OCI-LY7 (cell line): ENCODE measurements at regions not wholly inside any gene's neighbourhood (a gene's known extent, or its start where the extent isn't known, plus 50 kb on each side); places are given as distances from the start of the nearest gene placed in this dataset.

Experiments used
- BruUV-seq: library from RNA; stranded (reverse); fragments of 400-500 nt; replicated peaks from 2 replicates; lab custom pipeline; 2021; lab: Mats Ljungman, UMichigan
- CTCF ChIA-PET: fragments of 300-600 bp; sonication (Branson Sonifier 250); formaldehyde crosslinking; loops from one replicate; lab custom pipeline; 2022; ENCODE audit warnings: antibody characterized with exemption; ENCODE audit not compliant: unreplicated experiment; lab: Charles Lee
- POLR2A ChIA-PET: fragments of 300-600 bp; sonication (Branson Sonifier 250); formaldehyde crosslinking; loops from one replicate; lab custom pipeline; 2022; ENCODE audit warnings: antibody characterized with exemption; lab: Charles Lee
- DNase-seq: peaks from one replicate; pipeline ENCODE4 v3.0.0-alpha.2; 2015; ENCODE audit warnings: low spot score
- H2AFZ ChIP-seq: fragments of 200-600 bp; sonication (generic), shearing (Covaris generic); 2 replicates; pipeline ENCODE4 v1.6.1; 2014; ENCODE audit warnings: mild to moderate bottlenecking, antibody characterized with exemption, low read length, moderate library complexity
- H3K27ac ChIP-seq: fragments of 200-600 bp; sonication (generic); 2 replicates; pipeline ENCODE4 v1.5.1; 2014; ENCODE audit warnings: mixed run types, low read depth, mild to moderate bottlenecking, moderate library complexity, low read length, inconsistent platforms; ENCODE audit not compliant: poor library complexity, severe bottlenecking
- H3K36me3 ChIP-seq: fragments of 200-600 bp; sonication (generic); 2 replicates; pipeline ENCODE4 v1.6.1; 2014; ENCODE audit warnings: mild to moderate bottlenecking, antibody characterized with exemption, low read length, moderate library complexity, mixed read lengths; ENCODE audit not compliant: insufficient read depth
- H3K4me1 ChIP-seq: fragments of 200-600 bp; sonication (generic); 2 replicates; pipeline ENCODE4 v1.5.1; 2014; ENCODE audit warnings: mild to moderate bottlenecking, low read length; ENCODE audit not compliant: insufficient read depth, poor library complexity, severe bottlenecking
- H3K4me2 ChIP-seq: fragments of 200-600 bp; sonication (generic); 2 replicates; pipeline ENCODE4 v1.6.1; 2014; ENCODE audit warnings: mild to moderate bottlenecking, low read length
- H3K4me3 ChIP-seq: fragments of 200-600 bp; sonication (generic); 2 replicates; pipeline ENCODE4 v1.5.1; 2014; ENCODE audit warnings: mild to moderate bottlenecking, low read depth, low read length; ENCODE audit not compliant: poor library complexity, severe bottlenecking
- H3K79me2 ChIP-seq: fragments of 200-600 bp; sonication (generic); 2 replicates; pipeline ENCODE4 v1.6.1; 2016; ENCODE audit warnings: low read depth, mild to moderate bottlenecking, low read length, moderate library complexity, mixed read lengths; ENCODE audit not compliant: insufficient read depth
- H3K9me2 ChIP-seq: fragments of 200-600 bp; sonication (generic); 2 replicates; pipeline ENCODE4 v1.6.1; 2016; ENCODE audit warnings: mild to moderate bottlenecking, low read length, mixed read lengths; ENCODE audit not compliant: insufficient read depth
- H3K9me3 ChIP-seq: fragments of 200-600 bp; sonication (generic); 2 replicates; pipeline ENCODE4 v1.6.1; 2014; ENCODE audit warnings: mild to moderate bottlenecking, mixed run types, low read length, mixed read lengths
- H4K20me1 ChIP-seq: fragments of 200-600 bp; sonication (generic); 2 replicates; pipeline ENCODE4 v1.6.1; 2014; ENCODE audit warnings: mild to moderate bottlenecking, antibody characterized with exemption, low read length, moderate library complexity, mixed read lengths; ENCODE audit not compliant: insufficient read depth
- CTCF ChIP-seq: fragments of 200-600 bp; sonication (generic); conservative IDR thresholded peaks from 2 replicates; pipeline ENCODE4 v1.5.1; 2014; ENCODE audit warnings: mild to moderate bottlenecking, antibody characterized with exemption, low read length, moderate library complexity, mixed read lengths
- EZH2phosphoT487 ChIP-seq: fragments of 200-600 bp; sonication (generic); IDR thresholded peaks from 2 replicates; pipeline ENCODE4 v1.6.1; 2018; ENCODE audit warnings: low read depth, borderline replicate concordance, mild to moderate bottlenecking, mixed run types, antibody characterized with exemption, low read length, moderate library complexity, mixed read lengths
- intact Hi-C: fragments of 100-400 bp; cut with micrococcal nuclease; formaldehyde crosslinking; loops from one replicate; pipeline ENCODE4 v1.10.0; 2022; ENCODE audit not compliant: unreplicated experiment

- no peaks in the 10 kb centered on the region for H3K79me2 ChIP-seq
- no peak overlapping the region for H3K4me2 ChIP-seq
- no peaks in the 10 kb centered on the region for H4K20me1 ChIP-seq
- H3K9me2 ChIP-seq, result no peaks in the 10 kb centered on the region
- no peaks in the 10 kb centered on the region for H3K36me3 ChIP-seq
- no peak overlapping the region for H3K27ac ChIP-seq
- POLR2A ChIA-PET, result no interaction called here
- no peaks in the 10 kb centered on the region for H3K4me1 ChIP-seq
- H2AFZ ChIP-seq, result no peak overlapping the region
- no peak overlapping the region for H3K4me3 ChIP-seq
- no peak for DNase-seq
- no TSS peak for BruUV-seq
- CTCF ChIA-PET, result no interaction called here
- no peaks in the 10 kb centered on the region for H3K9me3 ChIP-seq
- TF ChIP-seq CTCF (no peak), EZH2phosphoT487 (no peak)
- intact Hi-C loops, result no loop called here
Measured at GRCh38 chr9:31574006-31574765, 810.3 kb upstream of the ACO1 start.

GRCh38 chr9:31582071-31582470 is 802.4 kb upstream of the ACO1 start:
- H3K4me3 ChIP-seq, result no peak overlapping the region
- POLR2A ChIA-PET, result interaction anchor here (1.3 kb wide), 1 partner anchor 13 kb away, joined by 3 read pairs; no protein-coding TSS in a partner anchor
- H4K20me1 ChIP-seq, result no peaks in the 10 kb centered on the region
- no peak for DNase-seq
- no peaks in the 10 kb centered on the region for H3K9me2 ChIP-seq
- no peak for TF ChIP-seq CTCF
- TF ChIP-seq EZH2phosphoT487, result no peak
- H3K4me1 ChIP-seq, result no peaks in the 10 kb centered on the region
- H3K36me3 ChIP-seq, result no peaks in the 10 kb centered on the region
- H3K4me2 ChIP-seq, result no peak overlapping the region
- no peak overlapping the region for H2AFZ ChIP-seq
- no peak overlapping the region for H3K27ac ChIP-seq
- intact Hi-C loops, result no loop called here
- BruUV-seq, result no TSS peak
- H3K9me3 ChIP-seq, result no peaks in the 10 kb centered on the region
- no peaks in the 10 kb centered on the region for H3K79me2 ChIP-seq
- CTCF ChIA-PET, result no interaction called here

GRCh38 chr9:31582561-31582960 is 801.9 kb upstream of the ACO1 start:
- intact Hi-C loops, result no loop called here
- Histone ChIP-seq H3K79me2 (no peaks in the 10 kb centered on the region), H2AFZ (no peak overlapping the region), H3K27ac (no peak overlapping the region), H3K9me3 (no peaks in the 10 kb centered on the region), H3K36me3 (no peaks in the 10 kb centered on the region), H3K9me2 (no peaks in the 10 kb centered on the region), H4K20me1 (no peaks in the 10 kb centered on the region), H3K4me3 (no peak overlapping the region), H3K4me2 (no peak overlapping the region), H3K4me1 (no peaks in the 10 kb centered on the region)
- ChIA-PET CTCF (no interaction called here), POLR2A (interaction anchor here (1.3 kb wide), 1 partner anchor 12 kb away, joined by 3 read pairs; no protein-coding TSS in a partner anchor)
- BruUV-seq, result no TSS peak
- DNase-seq, result no peak
- TF ChIP-seq CTCF (no peak), EZH2phosphoT487 (no peak)
